Keratinocyte (primary cell): ENCODE measurements at regions not wholly inside any gene's neighbourhood (a gene's known extent, or its start where the extent isn't known, plus 50 kb on each side); places are given as distances from the start of the nearest gene placed in this dataset.

Experiments
- DNase-seq: peaks from one replicate; pipeline ENCODE4 v3.0.0-alpha.2; 2011; ENCODE audit warnings: low read depth, missing footprints, low spot score
- FAIRE-seq: peaks from 2 replicates; lab custom pipeline; 2011; peaks lifted over from hg19 to GRCh38; lab: Jason Lieb, UNC
- H2AFZ ChIP-seq: 2 replicates; pipeline ENCODE4 v1.6.0; 2012; ENCODE audit warnings: low read length, control low read depth, inconsistent platforms; ENCODE audit not compliant: control insufficient read depth
- H3K27ac ChIP-seq: 2 replicates; pipeline ENCODE4 v1.5.1; 2011; ENCODE audit warnings: low read length; ENCODE audit not compliant: control insufficient read depth, insufficient read depth
- H3K27me3 ChIP-seq: 3 replicates; pipeline ENCODE4 v1.6.0; 2011; ENCODE audit warnings: low read length; ENCODE audit not compliant: control insufficient read depth, insufficient read depth; ENCODE audit errors: extremely low read depth
- H3K36me3 ChIP-seq, 2 experiments: 2 replicates in 1 of 2; 3 replicates in 1 of 2; pipeline ENCODE4 v1.5.1; 2011; ENCODE audit warnings: low read length in 2 of 2, mild to moderate bottlenecking in 1 of 2; ENCODE audit not compliant: control insufficient read depth in 2 of 2, insufficient read depth in 2 of 2; ENCODE audit errors: extremely low read depth in 1 of 2
- H3K4me1 ChIP-seq: 3 replicates; pipeline ENCODE4 v1.5.1; 2011; ENCODE audit warnings: low read length; ENCODE audit not compliant: control insufficient read depth, insufficient read depth; ENCODE audit errors: extremely low read depth
- H3K4me2 ChIP-seq: 3 replicates; pipeline ENCODE4 v1.6.0; 2011; ENCODE audit warnings: low read depth, low read length; ENCODE audit not compliant: control insufficient read depth, insufficient read depth; ENCODE audit errors: extremely low read depth
- H3K4me3 ChIP-seq, 3 experiments: fragments of 200-600 bp in 1 of 3; sonication (generic) in 1 of 3; 2 replicates in 2 of 3; 3 replicates in 1 of 3; pipeline ENCODE4 v1.5.1; 2011 to 2016; ENCODE audit warnings: low read length in 3 of 3, mild to moderate bottlenecking in 3 of 3, control low read depth in 2 of 3, inconsistent platforms in 1 of 3, low read depth in 1 of 3, mixed read lengths in 1 of 3, mixed run types in 1 of 3, moderate library complexity in 1 of 3; ENCODE audit not compliant: control insufficient read depth in 2 of 3, insufficient read depth in 2 of 3; ENCODE audit errors: extremely low read depth in 1 of 3
- H3K79me2 ChIP-seq: 2 replicates; pipeline ENCODE4 v1.6.0; 2012; ENCODE audit warnings: low read length; ENCODE audit not compliant: control insufficient read depth, insufficient read depth
- H3K9ac ChIP-seq: 3 replicates; pipeline ENCODE4 v1.6.0; 2011; ENCODE audit warnings: low read length; ENCODE audit not compliant: control insufficient read depth, insufficient read depth; ENCODE audit errors: extremely low read depth
- H3K9me1 ChIP-seq: 3 replicates; pipeline ENCODE4 v1.6.0; 2011; ENCODE audit warnings: low read length; ENCODE audit not compliant: control insufficient read depth, insufficient read depth; ENCODE audit errors: extremely low read depth
- H3K9me3 ChIP-seq: 2 replicates; pipeline ENCODE4 v1.5.1; 2012; ENCODE audit warnings: low read depth, low read length; ENCODE audit not compliant: control insufficient read depth
- H4K20me1 ChIP-seq: 3 replicates; pipeline ENCODE4 v1.6.0; 2011; ENCODE audit warnings: low read length; ENCODE audit not compliant: control insufficient read depth, insufficient read depth; ENCODE audit errors: extremely low read depth
- CTCF ChIP-seq, 3 experiments: IDR thresholded peaks in 1 of 3; conservative IDR thresholded peaks in 1 of 3; optimal IDR thresholded peaks in 1 of 3; 2 replicates in 2 of 3; 3 replicates in 1 of 3; pipeline versions ENCODE3 to v1.5.1; 2011; ENCODE audit warnings: low read length in 3 of 3, mild to moderate bottlenecking in 3 of 3, moderate library complexity in 2 of 3, control low read depth in 1 of 3, inconsistent platforms in 1 of 3; ENCODE audit not compliant: insufficient read depth in 2 of 3; ENCODE audit errors: extremely low read depth in 1 of 3
- EZH2 ChIP-seq: IDR thresholded peaks from one replicate; pipeline ENCODE4 v1.6.1; 2012; ENCODE audit warnings: inconsistent platforms, mild to moderate bottlenecking, low read length, moderate library complexity
- dilution Hi-C: fragments of 300-500 bp; cut with MboI; formaldehyde crosslinking; loops from one replicate; pipeline ENCODE4 v1.7.0; 2020; ENCODE audit warnings: low sequenced_read_pairs; ENCODE audit not compliant: extremely low pct_ligation_motif_present

GRCh38 chr13:62142048-62142447 lies 726.4 kb upstream of the PCDH20 start:
- no peak for DNase-seq
- H3K36me3 ChIP-seq = no peaks in the 10 kb centered on the region
- no peak for FAIRE-seq
- H3K27me3 ChIP-seq = no peaks in the 10 kb centered on the region
- H3K9me1 ChIP-seq = no peaks in the 10 kb centered on the region
- H2AFZ ChIP-seq = no peak overlapping the region
- no peak overlapping the region for H3K4me2 ChIP-seq
- dilution Hi-C loops = no loop called here
- TF ChIP-seq EZH2 (no peak), CTCF (optimal IDR thresholded peaks at IDR 0.05 in 1 of 3, IDR thresholded peaks at IDR 0.05 in 1 of 3, conservative IDR thresholded peaks at IDR 0.05 in 1 of 3; ENCODE audit: extremely low read depth in 1 of 3, insufficient read depth in 2 of 3, low read length in 3 of 3) (no peak)
- no peak overlapping the region for H3K27ac ChIP-seq
- no peak overlapping the region for H3K9ac ChIP-seq
- no peak overlapping the region for H3K4me3 ChIP-seq
- H3K79me2 ChIP-seq = no peaks in the 10 kb centered on the region
- no peaks in the 10 kb centered on the region for H3K9me3 ChIP-seq
- no peaks in the 10 kb centered on the region for H4K20me1 ChIP-seq
- no peaks in the 10 kb centered on the region for H3K4me1 ChIP-seq

GRCh38 chr13:62139597-62139996 lies 723.9 kb upstream of the PCDH20 start:
- dilution Hi-C loops = no loop called here
- Histone ChIP-seq H4K20me1 (no peaks in the 10 kb centered on the region), H3K79me2 (no peaks in the 10 kb centered on the region), H3K4me1 (no peaks in the 10 kb centered on the region), H3K27me3 (no peaks in the 10 kb centered on the region), H3K4me2 (no peak overlapping the region), H3K9ac (no peak overlapping the region), H3K27ac (no peak overlapping the region), H3K9me1 (no peaks in the 10 kb centered on the region), H3K36me3 (no peaks in the 10 kb centered on the region), H3K4me3 (no peak overlapping the region), H3K9me3 (no peaks in the 10 kb centered on the region), H2AFZ (no peak overlapping the region)
- DNase-seq (no peak), FAIRE-seq (no peak)
- TF ChIP-seq CTCF (optimal IDR thresholded peaks at IDR 0.05 in 1 of 3, IDR thresholded peaks at IDR 0.05 in 1 of 3, conservative IDR thresholded peaks at IDR 0.05 in 1 of 3; ENCODE audit: extremely low read depth in 1 of 3, insufficient read depth in 2 of 3, low read length in 3 of 3) = no peak
- TF ChIP-seq EZH2 = no peak
